ENCODE measurements at regions not wholly inside any gene's neighbourhood (a gene's known extent, or its start where the extent isn't known, plus 50 kb on each side); places are given as distances from the start of the nearest gene placed in this dataset.

DNA sequence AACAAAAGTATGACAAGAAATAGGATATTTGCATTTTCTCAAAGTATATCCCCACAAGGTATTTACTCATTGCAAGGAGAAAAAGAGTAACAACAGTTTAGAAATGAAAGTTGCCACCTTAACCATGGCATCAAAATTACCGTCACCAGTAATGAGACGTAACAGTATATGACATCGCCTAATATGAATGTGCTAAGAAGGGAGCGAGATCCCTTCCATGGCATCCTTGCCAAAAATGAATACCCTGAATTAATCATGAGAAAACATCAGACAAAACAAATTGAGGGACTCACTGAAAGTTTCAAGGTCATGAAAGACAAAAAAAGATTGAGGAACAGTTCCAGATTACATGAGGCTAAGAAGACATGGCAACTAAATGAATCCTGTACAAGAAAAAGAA lies 78.9 kb upstream of the MROH9 start (continued):
- TF ChIP-seq, protein P1, sequence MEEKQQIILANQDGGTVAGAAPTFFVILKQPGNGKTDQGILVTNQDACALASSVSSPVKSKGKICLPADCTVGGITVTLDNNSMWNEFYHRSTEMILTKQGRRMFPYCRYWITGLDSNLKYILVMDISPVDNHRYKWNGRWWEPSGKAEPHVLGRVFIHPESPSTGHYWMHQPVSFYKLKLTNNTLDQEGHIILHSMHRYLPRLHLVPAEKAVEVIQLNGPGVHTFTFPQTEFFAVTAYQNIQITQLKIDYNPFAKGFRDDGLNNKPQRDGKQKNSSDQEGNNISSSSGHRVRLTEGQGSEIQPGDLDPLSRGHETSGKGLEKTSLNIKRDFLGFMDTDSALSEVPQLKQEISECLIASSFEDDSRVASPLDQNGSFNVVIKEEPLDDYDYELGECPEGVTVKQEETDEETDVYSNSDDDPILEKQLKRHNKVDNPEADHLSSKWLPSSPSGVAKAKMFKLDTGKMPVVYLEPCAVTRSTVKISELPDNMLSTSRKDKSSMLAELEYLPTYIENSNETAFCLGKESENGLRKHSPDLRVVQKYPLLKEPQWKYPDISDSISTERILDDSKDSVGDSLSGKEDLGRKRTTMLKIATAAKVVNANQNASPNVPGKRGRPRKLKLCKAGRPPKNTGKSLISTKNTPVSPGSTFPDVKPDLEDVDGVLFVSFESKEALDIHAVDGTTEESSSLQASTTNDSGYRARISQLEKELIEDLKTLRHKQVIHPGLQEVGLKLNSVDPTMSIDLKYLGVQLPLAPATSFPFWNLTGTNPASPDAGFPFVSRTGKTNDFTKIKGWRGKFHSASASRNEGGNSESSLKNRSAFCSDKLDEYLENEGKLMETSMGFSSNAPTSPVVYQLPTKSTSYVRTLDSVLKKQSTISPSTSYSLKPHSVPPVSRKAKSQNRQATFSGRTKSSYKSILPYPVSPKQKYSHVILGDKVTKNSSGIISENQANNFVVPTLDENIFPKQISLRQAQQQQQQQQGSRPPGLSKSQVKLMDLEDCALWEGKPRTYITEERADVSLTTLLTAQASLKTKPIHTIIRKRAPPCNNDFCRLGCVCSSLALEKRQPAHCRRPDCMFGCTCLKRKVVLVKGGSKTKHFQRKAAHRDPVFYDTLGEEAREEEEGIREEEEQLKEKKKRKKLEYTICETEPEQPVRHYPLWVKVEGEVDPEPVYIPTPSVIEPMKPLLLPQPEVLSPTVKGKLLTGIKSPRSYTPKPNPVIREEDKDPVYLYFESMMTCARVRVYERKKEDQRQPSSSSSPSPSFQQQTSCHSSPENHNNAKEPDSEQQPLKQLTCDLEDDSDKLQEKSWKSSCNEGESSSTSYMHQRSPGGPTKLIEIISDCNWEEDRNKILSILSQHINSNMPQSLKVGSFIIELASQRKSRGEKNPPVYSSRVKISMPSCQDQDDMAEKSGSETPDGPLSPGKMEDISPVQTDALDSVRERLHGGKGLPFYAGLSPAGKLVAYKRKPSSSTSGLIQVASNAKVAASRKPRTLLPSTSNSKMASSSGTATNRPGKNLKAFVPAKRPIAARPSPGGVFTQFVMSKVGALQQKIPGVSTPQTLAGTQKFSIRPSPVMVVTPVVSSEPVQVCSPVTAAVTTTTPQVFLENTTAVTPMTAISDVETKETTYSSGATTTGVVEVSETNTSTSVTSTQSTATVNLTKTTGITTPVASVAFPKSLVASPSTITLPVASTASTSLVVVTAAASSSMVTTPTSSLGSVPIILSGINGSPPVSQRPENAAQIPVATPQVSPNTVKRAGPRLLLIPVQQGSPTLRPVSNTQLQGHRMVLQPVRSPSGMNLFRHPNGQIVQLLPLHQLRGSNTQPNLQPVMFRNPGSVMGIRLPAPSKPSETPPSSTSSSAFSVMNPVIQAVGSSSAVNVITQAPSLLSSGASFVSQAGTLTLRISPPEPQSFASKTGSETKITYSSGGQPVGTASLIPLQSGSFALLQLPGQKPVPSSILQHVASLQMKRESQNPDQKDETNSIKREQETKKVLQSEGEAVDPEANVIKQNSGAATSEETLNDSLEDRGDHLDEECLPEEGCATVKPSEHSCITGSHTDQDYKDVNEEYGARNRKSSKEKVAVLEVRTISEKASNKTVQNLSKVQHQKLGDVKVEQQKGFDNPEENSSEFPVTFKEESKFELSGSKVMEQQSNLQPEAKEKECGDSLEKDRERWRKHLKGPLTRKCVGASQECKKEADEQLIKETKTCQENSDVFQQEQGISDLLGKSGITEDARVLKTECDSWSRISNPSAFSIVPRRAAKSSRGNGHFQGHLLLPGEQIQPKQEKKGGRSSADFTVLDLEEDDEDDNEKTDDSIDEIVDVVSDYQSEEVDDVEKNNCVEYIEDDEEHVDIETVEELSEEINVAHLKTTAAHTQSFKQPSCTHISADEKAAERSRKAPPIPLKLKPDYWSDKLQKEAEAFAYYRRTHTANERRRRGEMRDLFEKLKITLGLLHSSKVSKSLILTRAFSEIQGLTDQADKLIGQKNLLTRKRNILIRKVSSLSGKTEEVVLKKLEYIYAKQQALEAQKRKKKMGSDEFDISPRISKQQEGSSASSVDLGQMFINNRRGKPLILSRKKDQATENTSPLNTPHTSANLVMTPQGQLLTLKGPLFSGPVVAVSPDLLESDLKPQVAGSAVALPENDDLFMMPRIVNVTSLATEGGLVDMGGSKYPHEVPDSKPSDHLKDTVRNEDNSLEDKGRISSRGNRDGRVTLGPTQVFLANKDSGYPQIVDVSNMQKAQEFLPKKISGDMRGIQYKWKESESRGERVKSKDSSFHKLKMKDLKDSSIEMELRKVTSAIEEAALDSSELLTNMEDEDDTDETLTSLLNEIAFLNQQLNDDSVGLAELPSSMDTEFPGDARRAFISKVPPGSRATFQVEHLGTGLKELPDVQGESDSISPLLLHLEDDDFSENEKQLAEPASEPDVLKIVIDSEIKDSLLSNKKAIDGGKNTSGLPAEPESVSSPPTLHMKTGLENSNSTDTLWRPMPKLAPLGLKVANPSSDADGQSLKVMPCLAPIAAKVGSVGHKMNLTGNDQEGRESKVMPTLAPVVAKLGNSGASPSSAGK (IDR thresholded peaks at IDR 0.05): no peak
- TF ChIP-seq, protein P2, sequence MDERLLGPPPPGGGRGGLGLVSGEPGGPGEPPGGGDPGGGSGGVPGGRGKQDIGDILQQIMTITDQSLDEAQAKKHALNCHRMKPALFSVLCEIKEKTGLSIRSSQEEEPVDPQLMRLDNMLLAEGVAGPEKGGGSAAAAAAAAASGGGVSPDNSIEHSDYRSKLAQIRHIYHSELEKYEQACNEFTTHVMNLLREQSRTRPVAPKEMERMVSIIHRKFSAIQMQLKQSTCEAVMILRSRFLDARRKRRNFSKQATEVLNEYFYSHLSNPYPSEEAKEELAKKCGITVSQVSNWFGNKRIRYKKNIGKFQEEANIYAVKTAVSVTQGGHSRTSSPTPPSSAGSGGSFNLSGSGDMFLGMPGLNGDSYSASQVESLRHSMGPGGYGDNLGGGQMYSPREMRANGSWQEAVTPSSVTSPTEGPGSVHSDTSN (CRISPR knock-in tag; IDR thresholded peaks at IDR 0.05; ENCODE audit: low read depth): no peak
- TF ChIP-seq, protein P2 (tag; conservative IDR thresholded peaks at IDR 0.05; ENCODE audit: low read depth): no peak
- TF ChIP-seq, protein P3, sequence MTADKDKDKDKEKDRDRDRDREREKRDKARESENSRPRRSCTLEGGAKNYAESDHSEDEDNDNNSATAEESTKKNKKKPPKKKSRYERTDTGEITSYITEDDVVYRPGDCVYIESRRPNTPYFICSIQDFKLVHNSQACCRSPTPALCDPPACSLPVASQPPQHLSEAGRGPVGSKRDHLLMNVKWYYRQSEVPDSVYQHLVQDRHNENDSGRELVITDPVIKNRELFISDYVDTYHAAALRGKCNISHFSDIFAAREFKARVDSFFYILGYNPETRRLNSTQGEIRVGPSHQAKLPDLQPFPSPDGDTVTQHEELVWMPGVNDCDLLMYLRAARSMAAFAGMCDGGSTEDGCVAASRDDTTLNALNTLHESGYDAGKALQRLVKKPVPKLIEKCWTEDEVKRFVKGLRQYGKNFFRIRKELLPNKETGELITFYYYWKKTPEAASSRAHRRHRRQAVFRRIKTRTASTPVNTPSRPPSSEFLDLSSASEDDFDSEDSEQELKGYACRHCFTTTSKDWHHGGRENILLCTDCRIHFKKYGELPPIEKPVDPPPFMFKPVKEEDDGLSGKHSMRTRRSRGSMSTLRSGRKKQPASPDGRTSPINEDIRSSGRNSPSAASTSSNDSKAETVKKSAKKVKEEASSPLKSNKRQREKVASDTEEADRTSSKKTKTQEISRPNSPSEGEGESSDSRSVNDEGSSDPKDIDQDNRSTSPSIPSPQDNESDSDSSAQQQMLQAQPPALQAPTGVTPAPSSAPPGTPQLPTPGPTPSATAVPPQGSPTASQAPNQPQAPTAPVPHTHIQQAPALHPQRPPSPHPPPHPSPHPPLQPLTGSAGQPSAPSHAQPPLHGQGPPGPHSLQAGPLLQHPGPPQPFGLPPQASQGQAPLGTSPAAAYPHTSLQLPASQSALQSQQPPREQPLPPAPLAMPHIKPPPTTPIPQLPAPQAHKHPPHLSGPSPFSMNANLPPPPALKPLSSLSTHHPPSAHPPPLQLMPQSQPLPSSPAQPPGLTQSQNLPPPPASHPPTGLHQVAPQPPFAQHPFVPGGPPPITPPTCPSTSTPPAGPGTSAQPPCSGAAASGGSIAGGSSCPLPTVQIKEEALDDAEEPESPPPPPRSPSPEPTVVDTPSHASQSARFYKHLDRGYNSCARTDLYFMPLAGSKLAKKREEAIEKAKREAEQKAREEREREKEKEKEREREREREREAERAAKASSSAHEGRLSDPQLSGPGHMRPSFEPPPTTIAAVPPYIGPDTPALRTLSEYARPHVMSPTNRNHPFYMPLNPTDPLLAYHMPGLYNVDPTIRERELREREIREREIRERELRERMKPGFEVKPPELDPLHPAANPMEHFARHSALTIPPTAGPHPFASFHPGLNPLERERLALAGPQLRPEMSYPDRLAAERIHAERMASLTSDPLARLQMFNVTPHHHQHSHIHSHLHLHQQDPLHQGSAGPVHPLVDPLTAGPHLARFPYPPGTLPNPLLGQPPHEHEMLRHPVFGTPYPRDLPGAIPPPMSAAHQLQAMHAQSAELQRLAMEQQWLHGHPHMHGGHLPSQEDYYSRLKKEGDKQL (CRISPR knock-in tag; IDR thresholded peaks at IDR 0.05; ENCODE audit: borderline replicate concordance): no peak
- no peak for TF ChIP-seq ZBTB8A (IDR thresholded peaks at IDR 0.05; ENCODE audit: partially characterized antibody)
